KMS-11 (cell line): ENCODE measurements at regions not wholly inside any gene's neighbourhood (a gene's known extent, or its start where the extent isn't known, plus 50 kb on each side); places are given as distances from the start of the nearest gene placed in this dataset.

Experiments
- H2AFZ ChIP-seq: fragments of 200-600 bp; sonication (generic); 2 replicates; pipeline ENCODE4 v1.6.1; 2016; ENCODE audit warnings: antibody characterized with exemption, mixed run types, low read depth
- H3K27ac ChIP-seq: fragments of 200-600 bp; sonication (generic); 2 replicates; pipeline ENCODE4 v1.6.1; 2016; ENCODE audit warnings: mild to moderate bottlenecking, mixed run types
- H3K27me3 ChIP-seq: fragments of 200-600 bp; sonication (generic); 2 replicates; pipeline ENCODE4 v1.6.1; 2017; ENCODE audit warnings: mild to moderate bottlenecking, low read depth, mixed run types, moderate library complexity; ENCODE audit not compliant: insufficient read depth
- H3K36me3 ChIP-seq: fragments of 200-600 bp; sonication (generic); 2 replicates; pipeline ENCODE4 v1.6.1; 2017; ENCODE audit warnings: mild to moderate bottlenecking, mixed run types; ENCODE audit not compliant: insufficient read depth
- H3K4me1 ChIP-seq: fragments of 200-600 bp; sonication (generic); 2 replicates; pipeline ENCODE4 v1.6.1; 2016; ENCODE audit warnings: mild to moderate bottlenecking, low read depth, mixed run types; ENCODE audit not compliant: poor library complexity, severe bottlenecking
- H3K4me2 ChIP-seq: fragments of 200-600 bp; sonication (generic); 2 replicates; pipeline ENCODE4 v1.7.0; 2016; ENCODE audit warnings: mild to moderate bottlenecking, mixed run types
- H3K4me3 ChIP-seq: fragments of 200-600 bp; sonication (generic); IDR thresholded peaks from 2 replicates; pipeline ENCODE4 v1.6.1; 2017; ENCODE audit warnings: low read depth, low read length, mixed read lengths; ENCODE audit not compliant: insufficient read depth
- H3K79me2 ChIP-seq: fragments of 200-600 bp; sonication (generic); 2 replicates; pipeline ENCODE4 v1.6.1; 2016; ENCODE audit warnings: low read depth, mixed run types; ENCODE audit not compliant: insufficient read depth
- H3K9ac ChIP-seq: fragments of 200-600 bp; sonication (generic); 2 replicates; pipeline ENCODE4 v1.6.1; 2016; ENCODE audit warnings: mild to moderate bottlenecking, mixed run types
- H4K20me1 ChIP-seq: fragments of 200-600 bp; sonication (generic); 2 replicates; pipeline ENCODE4 v1.6.1; 2016; ENCODE audit warnings: mild to moderate bottlenecking, mixed run types; ENCODE audit not compliant: insufficient read depth
- CTCF ChIP-seq: fragments of 200-600 bp; sonication (generic); conservative IDR thresholded peaks from 2 replicates; pipeline ENCODE4 v1.6.1; 2017; ENCODE audit warnings: low read depth, mild to moderate bottlenecking, antibody characterized with exemption, low read length, moderate library complexity, mixed read lengths

GRCh38 chr7:156147756-156148504 is 335.7 kb upstream of the SHH start:
- Histone ChIP-seq H3K27me3 (no peaks in the 10 kb centered on the region), H4K20me1 (no peaks in the 10 kb centered on the region), H3K4me1 (no peaks in the 10 kb centered on the region), H2AFZ (no peak overlapping the region), H3K36me3 (no peaks in the 10 kb centered on the region), H3K4me3 (no peak overlapping the region), H3K27ac (no peak overlapping the region), H3K79me2 (no peaks in the 10 kb centered on the region), H3K9ac (no peak overlapping the region), H3K4me2 (no peak overlapping the region)
- no peak for TF ChIP-seq CTCF

GRCh38 chr7:156147104-156147503 is 334.8 kb upstream of the SHH start:
- Histone ChIP-seq H3K27me3 (no peaks in the 10 kb centered on the region), H3K79me2 (no peaks in the 10 kb centered on the region), H3K27ac (no peak overlapping the region), H4K20me1 (no peaks in the 10 kb centered on the region), H3K9ac (no peak overlapping the region), H3K4me3 (no peak overlapping the region), H2AFZ (no peak overlapping the region), H3K36me3 (no peaks in the 10 kb centered on the region), H3K4me2 (no peak overlapping the region), H3K4me1 (no peaks in the 10 kb centered on the region)
- TF ChIP-seq CTCF: no peak

GRCh38 chr7:156145996-156146395 is 333.7 kb upstream of the SHH start:
- no peaks in the 10 kb centered on the region for H3K4me1 ChIP-seq
- H3K27ac ChIP-seq: no peak overlapping the region
- H4K20me1 ChIP-seq: no peaks in the 10 kb centered on the region
- H3K4me2 ChIP-seq: no peak overlapping the region
- H3K9ac ChIP-seq: no peak overlapping the region
- H3K27me3 ChIP-seq: no peaks in the 10 kb centered on the region
- no peak overlapping the region for H3K4me3 ChIP-seq
- no peaks in the 10 kb centered on the region for H3K79me2 ChIP-seq
- H2AFZ ChIP-seq: no peak overlapping the region
- no peaks in the 10 kb centered on the region for H3K36me3 ChIP-seq
- TF ChIP-seq CTCF: no peak

- Histone ChIP-seq H3K4me2 (no peak overlapping the region), H3K27ac (no peak overlapping the region), H3K36me3 (no peaks in the 10 kb centered on the region), H3K79me2 (no peaks in the 10 kb centered on the region), H2AFZ (no peak overlapping the region), H3K4me3 (no peak overlapping the region), H3K9ac (no peak overlapping the region), H4K20me1 (no peaks in the 10 kb centered on the region), H3K27me3 (no peaks in the 10 kb centered on the region), H3K4me1 (no peaks in the 10 kb centered on the region)
- TF ChIP-seq CTCF: no peak
Measured at GRCh38 chr7:156145184-156145583, 332.9 kb upstream of the SHH start.
